ENCODE measurements at regions not wholly inside any gene's neighbourhood (a gene's known extent, or its start where the extent isn't known, plus 50 kb on each side); places are given as distances from the start of the nearest gene placed in this dataset.

GRCh38 chr12:85664429-85664828 lies 171.8 kb downstream of the RASSF9 start:
- no peaks in the 10 kb centered on the region for H3K4me1 ChIP-seq (ENCODE audit: insufficient read depth, low read length)
- H3K27me3 Mint-ChIP-seq = no peaks in the 10 kb centered on the region
- TF ChIP-seq, protein P1, sequence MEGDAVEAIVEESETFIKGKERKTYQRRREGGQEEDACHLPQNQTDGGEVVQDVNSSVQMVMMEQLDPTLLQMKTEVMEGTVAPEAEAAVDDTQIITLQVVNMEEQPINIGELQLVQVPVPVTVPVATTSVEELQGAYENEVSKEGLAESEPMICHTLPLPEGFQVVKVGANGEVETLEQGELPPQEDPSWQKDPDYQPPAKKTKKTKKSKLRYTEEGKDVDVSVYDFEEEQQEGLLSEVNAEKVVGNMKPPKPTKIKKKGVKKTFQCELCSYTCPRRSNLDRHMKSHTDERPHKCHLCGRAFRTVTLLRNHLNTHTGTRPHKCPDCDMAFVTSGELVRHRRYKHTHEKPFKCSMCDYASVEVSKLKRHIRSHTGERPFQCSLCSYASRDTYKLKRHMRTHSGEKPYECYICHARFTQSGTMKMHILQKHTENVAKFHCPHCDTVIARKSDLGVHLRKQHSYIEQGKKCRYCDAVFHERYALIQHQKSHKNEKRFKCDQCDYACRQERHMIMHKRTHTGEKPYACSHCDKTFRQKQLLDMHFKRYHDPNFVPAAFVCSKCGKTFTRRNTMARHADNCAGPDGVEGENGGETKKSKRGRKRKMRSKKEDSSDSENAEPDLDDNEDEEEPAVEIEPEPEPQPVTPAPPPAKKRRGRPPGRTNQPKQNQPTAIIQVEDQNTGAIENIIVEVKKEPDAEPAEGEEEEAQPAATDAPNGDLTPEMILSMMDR (IDR thresholded peaks at IDR 0.05) = no peak
- no peaks in the 10 kb centered on the region for H3K36me3 Mint-ChIP-seq (ENCODE audit: low read depth)
- no peak overlapping the region for H3K27ac Mint-ChIP-seq
- POLR2A ChIA-PET = no interaction called here
- H3K9me3 ChIP-seq (ENCODE audit: control insufficient read depth in 1 of 2, insufficient read depth in 1 of 2, low read length in 2 of 2) = peaks cover 0 to 18% of the 10 kb centered on the region in 2 experiments
- peaks cover 6% of the 10 kb centered on the region for H3K9me3 Mint-ChIP-seq
- CTCF ChIA-PET = no interaction called here
- no peaks in the 10 kb centered on the region for H3K4me1 Mint-ChIP-seq (ENCODE audit: low read depth)
- H3K4me3 ChIP-seq (ENCODE audit: low read length) = no peak overlapping the region
- intact Hi-C loops (cut with DNase I, micrococcal nuclease) = no loop called here
- H3K27me3 ChIP-seq (ENCODE audit: control insufficient read depth in 1 of 2, insufficient read depth in 2 of 2, low read length in 2 of 2) = no peaks in the 10 kb centered on the region
- ATAC-seq (ENCODE audit: poor library complexity) (no peak), DNase-seq (no peak)
- H3K27ac ChIP-seq (ENCODE audit: low read depth in 1 of 2, low read length in 2 of 2) = no peak overlapping the region
- H3K4me3 Mint-ChIP-seq = no peak overlapping the region
- H3K36me3 ChIP-seq (ENCODE audit: insufficient read depth, low read length) = no peaks in the 10 kb centered on the region

- H3K9me3 ChIP-seq (ENCODE audit: control insufficient read depth in 1 of 2, insufficient read depth in 1 of 2, low read length in 2 of 2) = peaks cover 0 to 10% of the 10 kb centered on the region in 2 experiments
- no peak overlapping the region for H3K4me3 ChIP-seq (ENCODE audit: low read length)
- H3K36me3 ChIP-seq (ENCODE audit: insufficient read depth, low read length) = no peaks in the 10 kb centered on the region
- H3K27me3 ChIP-seq (ENCODE audit: control insufficient read depth in 1 of 2, insufficient read depth in 2 of 2, low read length in 2 of 2) = no peaks in the 10 kb centered on the region
- H3K27ac ChIP-seq (ENCODE audit: low read depth in 1 of 2, low read length in 2 of 2) = no peak overlapping the region
- ATAC-seq (ENCODE audit: poor library complexity) = no peak
- Mint-ChIP-seq H3K27me3 (no peaks in the 10 kb centered on the region), H3K27ac (no peak overlapping the region), H3K4me1 (ENCODE audit: low read depth) (no peaks in the 10 kb centered on the region), H3K36me3 (ENCODE audit: low read depth) (no peaks in the 10 kb centered on the region), H3K9me3 (peaks cover 4% of the 10 kb centered on the region), H3K4me3 (no peak overlapping the region)
- no peaks in the 10 kb centered on the region for H3K4me1 ChIP-seq (ENCODE audit: insufficient read depth, low read length)
- TF ChIP-seq, protein P1 (IDR thresholded peaks at IDR 0.05) = no peak
- intact Hi-C loops (cut with DNase I, micrococcal nuclease) = no loop called here
- CTCF ChIA-PET = no interaction called here
- DNase-seq = no peak
- POLR2A ChIA-PET = no interaction called here
These were observed 166.3 kb downstream of the RASSF9 start for GRCh38 chr12:85669911-85670310.

- Mint-ChIP-seq H3K4me1 (ENCODE audit: low read depth) (no peaks in the 10 kb centered on the region), H3K4me3 (no peak overlapping the region), H3K27ac (no peak overlapping the region), H3K9me3 (peaks cover 2% of the 10 kb centered on the region), H3K27me3 (no peaks in the 10 kb centered on the region), H3K36me3 (ENCODE audit: low read depth) (no peaks in the 10 kb centered on the region)
- DNase-seq = no peak
- TF ChIP-seq, protein P1 (IDR thresholded peaks at IDR 0.05) = no peak
- Histone ChIP-seq H3K36me3 (ENCODE audit: insufficient read depth, low read length) (no peaks in the 10 kb centered on the region), H3K4me1 (ENCODE audit: insufficient read depth, low read length) (no peaks in the 10 kb centered on the region), H3K27me3 (ENCODE audit: control insufficient read depth in 1 of 2, insufficient read depth in 2 of 2, low read length in 2 of 2) (no peaks in the 10 kb centered on the region), H3K9me3 (ENCODE audit: control insufficient read depth in 1 of 2, insufficient read depth in 1 of 2, low read length in 2 of 2) (peaks cover 0 to 10% of the 10 kb centered on the region in 2 experiments), H3K4me3 (ENCODE audit: low read length) (no peak overlapping the region), H3K27ac (ENCODE audit: low read depth in 1 of 2, low read length in 2 of 2) (no peak overlapping the region)
- CTCF ChIA-PET = interaction anchor here (0.7 kb wide), 1 partner anchor 26 kb away, joined by 4 read pairs; no protein-coding TSS in a partner anchor
- intact Hi-C loops (cut with DNase I, micrococcal nuclease) = no loop called here
- POLR2A ChIA-PET = no interaction called here
- no peak for ATAC-seq (ENCODE audit: poor library complexity)
These were observed 163.8 kb downstream of the RASSF9 start for GRCh38 chr12:85672436-85672835.
